Testis (tissue), 2 donors: ENCODE measurements at regions not wholly inside any gene's neighbourhood (a gene's known extent, or its start where the extent isn't known, plus 50 kb on each side); places are given as distances from the start of the nearest gene placed in this dataset.

Experiments used
- DNase-seq: peaks from one replicate; pipeline ENCODE4 v3.0.0-alpha.2; 2019
- H3K27ac ChIP-seq, 2 donors: fragments of 200-600 bp; sonication (generic); one replicate each; pipeline ENCODE4 v1.5.1; 2019
- H3K27me3 ChIP-seq: fragments of 200-600 bp; sonication (generic); one replicate; pipeline ENCODE4 v1.5.1; 2019
- H3K36me3 ChIP-seq: fragments of 200-600 bp; sonication (generic); one replicate; pipeline ENCODE4 v1.5.1; 2017; ENCODE audit warnings: low read depth; ENCODE audit errors: missing control alignments
- H3K4me1 ChIP-seq: fragments of 200-600 bp; sonication (generic); one replicate; pipeline ENCODE4 v1.5.1; 2019
- H3K4me3 ChIP-seq, 2 donors: fragments of 200-600 bp; sonication (generic); one replicate each; pipeline ENCODE4 v1.5.1; 2017 to 2019
- H3K9me3 ChIP-seq: fragments of 200-600 bp; sonication (generic); one replicate; pipeline ENCODE4 v1.5.1; 2017
- CTCF ChIP-seq, 3 experiments: fragments of 450-650 bp in 2 of 3; fragments of 200-600 bp in 1 of 3; sonication (generic) in 1 of 3; IDR thresholded peaks; one replicate each; pipeline ENCODE4 v1.5.1; 2016 to 2019; ENCODE audit warnings: antibody characterized with exemption in 3 of 3, mild to moderate bottlenecking in 2 of 3, moderate library complexity in 1 of 3
- POLR2A ChIP-seq: fragments of 450-650 bp; IDR thresholded peaks from one replicate; pipeline ENCODE4 v1.6.1; 2017; ENCODE audit warnings: antibody characterized with exemption, mild to moderate bottlenecking, moderate library complexity
- WGBS, 2 donors: methylation state at CpG; one replicate each; pipeline ENCODE4 v1.1.5; 2018; 5-methylcytosine and 5-hydroxymethylcytosine counted together
- intact Hi-C: fragments of 100-400 bp; cut with DNase I; formaldehyde crosslinking; loops from one replicate; pipeline ENCODE4 v1.15.1; 2023; ENCODE audit warnings: low total_unique reads

- intact Hi-C loops = no loop called here
- 85 to 91% methylated on average over 2 of the region's 2 CpGs for WGBS, 2 donors
- Histone ChIP-seq H3K36me3 (no peaks in the 10 kb centered on the region), H3K4me3 (no peak overlapping the region), H3K4me1 (no peaks in the 10 kb centered on the region), H3K27me3 (no peaks in the 10 kb centered on the region), H3K27ac (no peak overlapping the region), H3K9me3 (no peaks in the 10 kb centered on the region)
- no peak for DNase-seq
- no peak for TF ChIP-seq CTCF (IDR thresholded peaks at IDR 0.05)
- no peak for TF ChIP-seq POLR2A
These were observed 135.6 kb downstream of the RAB38 start for GRCh38 chr11:88039476-88040147.

- 79 to 80% methylated on average over 2 of the region's 2 CpGs for WGBS, 2 donors
- Histone ChIP-seq H3K9me3 (no peaks in the 10 kb centered on the region), H3K27ac (no peak overlapping the region), H3K4me1 (no peaks in the 10 kb centered on the region), H3K27me3 (no peaks in the 10 kb centered on the region), H3K36me3 (no peaks in the 10 kb centered on the region), H3K4me3 (no peak overlapping the region)
- no peak for DNase-seq
- intact Hi-C loops = no loop called here
- no peak for TF ChIP-seq CTCF (IDR thresholded peaks at IDR 0.05)
- TF ChIP-seq POLR2A = no peak
These were observed 137.2 kb downstream of the RAB38 start for GRCh38 chr11:88038063-88038462.

GRCh38 chr11:88036701-88037100 is 138.5 kb downstream of the RAB38 start:
- H3K9me3 ChIP-seq = no peaks in the 10 kb centered on the region
- intact Hi-C loops = no loop called here
- no peaks in the 10 kb centered on the region for H3K27me3 ChIP-seq
- TF ChIP-seq CTCF (IDR thresholded peaks at IDR 0.05) (no peak), POLR2A (no peak)
- H3K4me3 ChIP-seq = no peak overlapping the region
- H3K4me1 ChIP-seq = no peaks in the 10 kb centered on the region
- no peak overlapping the region for H3K27ac ChIP-seq
- no peak for DNase-seq
- H3K36me3 ChIP-seq = no peaks in the 10 kb centered on the region

GRCh38 chr11:88035271-88035670 is 140.0 kb downstream of the RAB38 start:
- Histone ChIP-seq H3K36me3 (no peaks in the 10 kb centered on the region), H3K9me3 (no peaks in the 10 kb centered on the region), H3K4me3 (no peak overlapping the region), H3K27ac (no peak overlapping the region), H3K4me1 (no peaks in the 10 kb centered on the region), H3K27me3 (no peaks in the 10 kb centered on the region)
- TF ChIP-seq POLR2A (no peak), CTCF (IDR thresholded peaks at IDR 0.05) (no peak)
- WGBS, 2 donors = 75 to 82% methylated on average over 2 of the region's 2 CpGs
- no peak for DNase-seq
- intact Hi-C loops = no loop called here

- TF ChIP-seq CTCF (IDR thresholded peaks at IDR 0.05) (no peak), POLR2A (no peak)
- DNase-seq = no peak
- Histone ChIP-seq H3K4me3 (no peak overlapping the region), H3K4me1 (no peaks in the 10 kb centered on the region), H3K27ac (no peak overlapping the region), H3K36me3 (no peaks in the 10 kb centered on the region), H3K27me3 (no peaks in the 10 kb centered on the region), H3K9me3 (no peaks in the 10 kb centered on the region)
- intact Hi-C loops = no loop called here
- whole genome bisulfite sequencing, 2 donors = 64 to 89% methylated on average over 4 of the region's 4 CpGs
These were observed 157.6 kb downstream of the RAB38 start for GRCh38 chr11:88017666-88018065.
